ENCODE measurements at regions not wholly inside any gene's neighbourhood (a gene's known extent, or its start where the extent isn't known, plus 50 kb on each side); places are given as distances from the start of the nearest gene placed in this dataset.

- TF ChIP-seq JUNB (IDR thresholded peaks at IDR 0.05; ENCODE audit: unreplicated experiment): no peak
- TF ChIP-seq CTCF (conservative IDR thresholded peaks at IDR 0.05; ENCODE audit: low read depth in 2 of 2): no peak
- no peak for TF ChIP-seq EZH2 (IDR thresholded peaks at IDR 0.05; ENCODE audit: low read depth, unreplicated experiment)
- TF ChIP-seq CREB1 (CRISPR knock-in tag; IDR thresholded peaks at IDR 0.05; ENCODE audit: low read depth): no peak
- no peak for TF ChIP-seq REST (IDR thresholded peaks at IDR 0.05; ENCODE audit: unreplicated experiment)
- no peak for TF ChIP-seq POLR2AphosphoS5 (IDR thresholded peaks at IDR 0.05; ENCODE audit: low read depth)
- no peak for TF ChIP-seq NANOG (IDR thresholded peaks at IDR 0.05; ENCODE audit: borderline replicate concordance)
- TF ChIP-seq EZH2phosphoT487 (IDR thresholded peaks at IDR 0.05; ENCODE audit: unreplicated experiment): no peak
- no peak for TF ChIP-seq ZNF114 (CRISPR knock-in tag; IDR thresholded peaks at IDR 0.05)
These were observed 482.5 kb downstream of the ZNF536 start for GRCh38 chr19:30854661-30855060.
